ENCODE measurements at regions not wholly inside any gene's neighbourhood (a gene's known extent, or its start where the extent isn't known, plus 50 kb on each side); places are given as distances from the start of the nearest gene placed in this dataset.

- no peak overlapping the region for H3K27ac ChIP-seq
- no peak overlapping the region for H3K4me3 ChIP-seq
- 82% methylated on average over 11 of the region's 11 CpGs for WGBS
- H3K9me3 ChIP-seq: no peaks in the 10 kb centered on the region
- H3K4me1 ChIP-seq: peaks cover 18% of the 10 kb centered on the region
- peaks cover 19% of the 10 kb centered on the region for H3K36me3 ChIP-seq
- no peaks in the 10 kb centered on the region for H3K27me3 ChIP-seq
- TF ChIP-seq EP300 (IDR thresholded peaks at IDR 0.05) (no peak), POLR2AphosphoS5 (IDR thresholded peaks at IDR 0.05) (no peak), POLR2A (IDR thresholded peaks at IDR 0.05) (no peak), CTCF (IDR thresholded peaks at IDR 0.05) (no peak)
- no peak for DNase-seq (ENCODE audit: low spot score in 2 of 2)
Measured at GRCh38 chr9:110136802-110137201, 71.2 kb downstream of the C9orf152 start.

GRCh38 chr9:110140276-110140675, 67.7 kb downstream of the C9orf152 start:
- no peak for TF ChIP-seq CTCF (IDR thresholded peaks at IDR 0.05)
- TF ChIP-seq POLR2AphosphoS5 (IDR thresholded peaks at IDR 0.05): no peak
- no peak for TF ChIP-seq EP300 (IDR thresholded peaks at IDR 0.05)
- TF ChIP-seq POLR2A (IDR thresholded peaks at IDR 0.05): no peak
- DNase-seq (ENCODE audit: low spot score in 2 of 2): no peak
- 85% methylated on average over 4 of the region's 4 CpGs for WGBS
- Histone ChIP-seq H3K27ac (no peak overlapping the region), H3K9me3 (no peaks in the 10 kb centered on the region), H3K27me3 (no peaks in the 10 kb centered on the region), H3K4me1 (peaks cover 30% of the 10 kb centered on the region), H3K4me3 (no peak overlapping the region), H3K36me3 (peaks cover 19% of the 10 kb centered on the region)

- Histone ChIP-seq H3K27me3 (no peaks in the 10 kb centered on the region), H3K27ac (no peak overlapping the region), H3K4me3 (no peak overlapping the region), H3K4me1 (peaks cover 30% of the 10 kb centered on the region), H3K9me3 (no peaks in the 10 kb centered on the region), H3K36me3 (peaks cover 18% of the 10 kb centered on the region)
- TF ChIP-seq CTCF (IDR thresholded peaks at IDR 0.05): no peak
- no peak for TF ChIP-seq EP300 (IDR thresholded peaks at IDR 0.05)
- no peak for TF ChIP-seq POLR2A (IDR thresholded peaks at IDR 0.05)
- no peak for TF ChIP-seq POLR2AphosphoS5 (IDR thresholded peaks at IDR 0.05)
- DNase-seq (ENCODE audit: low spot score in 2 of 2): no peak
- 16% methylated on average over 7 of the region's 7 CpGs for WGBS
Measured at GRCh38 chr9:110141227-110141793, 66.6 kb downstream of the C9orf152 start.

GRCh38 chr9:110142253-110142652, 65.7 kb downstream of the C9orf152 start:
- Histone ChIP-seq H3K27me3 (no peaks in the 10 kb centered on the region), H3K9me3 (no peaks in the 10 kb centered on the region), H3K27ac (no peak overlapping the region), H3K36me3 (peaks cover 12% of the 10 kb centered on the region), H3K4me3 (no peak overlapping the region), H3K4me1 (peaks cover 33% of the 10 kb centered on the region)
- TF ChIP-seq EP300 (IDR thresholded peaks at IDR 0.05) (no peak), CTCF (IDR thresholded peaks at IDR 0.05) (no peak), POLR2AphosphoS5 (IDR thresholded peaks at IDR 0.05) (no peak), POLR2A (IDR thresholded peaks at IDR 0.05) (no peak)
- WGBS: 86% methylated on average over 3 of the region's 3 CpGs
- no peak for DNase-seq (ENCODE audit: low spot score in 2 of 2)

- no peak for DNase-seq (ENCODE audit: low spot score in 2 of 2)
- Histone ChIP-seq H3K9me3 (no peaks in the 10 kb centered on the region), H3K36me3 (peaks cover 6% of the 10 kb centered on the region), H3K27me3 (no peaks in the 10 kb centered on the region), H3K4me3 (no peak overlapping the region), H3K4me1 (peaks cover 38% of the 10 kb centered on the region), H3K27ac (no peak overlapping the region)
- 77% methylated on average over 3 of the region's 3 CpGs for WGBS
- TF ChIP-seq POLR2AphosphoS5 (IDR thresholded peaks at IDR 0.05) (no peak), POLR2A (IDR thresholded peaks at IDR 0.05) (no peak), CTCF (IDR thresholded peaks at IDR 0.05) (no peak), EP300 (IDR thresholded peaks at IDR 0.05) (no peak)
Measured at GRCh38 chr9:110142868-110143481, 65.0 kb downstream of the C9orf152 start.
